Caco-2 (cell line): ENCODE measurements at regions not wholly inside any gene's neighbourhood (a gene's known extent, or its start where the extent isn't known, plus 50 kb on each side); places are given as distances from the start of the nearest gene placed in this dataset.

Experiments used
- BruUV-seq: library from RNA; stranded (reverse); fragments of 400-500 nt; replicated peaks from 2 replicates; lab custom pipeline; 2021; lab: Mats Ljungman, UMichigan
- CTCF ChIA-PET: fragments of 300-600 bp; sonication (Branson Sonifier 250); formaldehyde crosslinking; loops from one replicate; lab custom pipeline; 2022; ENCODE audit warnings: antibody characterized with exemption; lab: Charles Lee
- POLR2A ChIA-PET: fragments of 300-600 bp; sonication (Branson Sonifier 250); formaldehyde crosslinking; loops from one replicate; lab custom pipeline; 2022; ENCODE audit warnings: antibody characterized with exemption; lab: Charles Lee
- DNase-seq, 2 experiments: peaks; one replicate each; pipeline versions ENCODE4 v3.0.0 to v3.0.0-alpha.2; 2020 to 2022
- H3K27me3 ChIP-seq: replicated peaks from 2 replicates; pipeline ENCODE4 v1.6.0; 2011; ENCODE audit warnings: low read length; ENCODE audit not compliant: control insufficient read depth, insufficient read depth
- H3K36me3 ChIP-seq: 2 replicates; pipeline ENCODE4 v1.5.1; 2011; ENCODE audit warnings: low read length; ENCODE audit not compliant: control insufficient read depth, insufficient read depth
- H3K4me1 ChIP-seq: fragments of 250-450 bp; sonication (Bioruptor Pico); 2 replicates; pipeline ENCODE4 v1.5.1; 2020; ENCODE audit warnings: mild to moderate bottlenecking
- H3K4me3 ChIP-seq: 2 replicates; pipeline ENCODE4 v1.5.1; 2011; ENCODE audit warnings: low read depth, mild to moderate bottlenecking, control low read depth, low read length
- H3K9me3 ChIP-seq: fragments of 250-450 bp; sonication (Bioruptor Pico); 2 replicates; pipeline ENCODE4 v1.5.1; 2020; ENCODE audit warnings: mild to moderate bottlenecking, moderate library complexity
- H3K27ac Mint-ChIP-seq: one replicate; pipeline ENCODE4 v1.8.0; 2022; ENCODE audit warnings: mixed read lengths; ENCODE audit not compliant: unreplicated experiment
- H3K27me3 Mint-ChIP-seq: one replicate; pipeline ENCODE4 v1.8.0; 2022; ENCODE audit warnings: mixed read lengths; ENCODE audit not compliant: insufficient read depth, unreplicated experiment
- H3K36me3 Mint-ChIP-seq: one replicate; pipeline ENCODE4 v1.8.0; 2022; ENCODE audit warnings: mild to moderate bottlenecking, mixed read lengths; ENCODE audit not compliant: insufficient read depth, unreplicated experiment
- H3K4me1 Mint-ChIP-seq: one replicate; pipeline ENCODE4 v1.8.0; 2022; ENCODE audit warnings: low read depth, mixed read lengths; ENCODE audit not compliant: unreplicated experiment
- H3K4me3 Mint-ChIP-seq: one replicate; pipeline ENCODE4 v1.8.0; 2022; ENCODE audit warnings: mild to moderate bottlenecking, moderate library complexity, mixed read lengths; ENCODE audit not compliant: unreplicated experiment
- H3K9me3 Mint-ChIP-seq: one replicate; pipeline ENCODE4 v1.8.0; 2022; ENCODE audit warnings: mixed read lengths; ENCODE audit not compliant: unreplicated experiment
- CTCF ChIP-seq, 2 experiments: fragments of 200-600 bp in 1 of 2; IDR thresholded peaks; 1 replicate in 1 of 2; 2 replicates in 1 of 2; pipeline versions ENCODE4 v1.5.1 to v1.8.0; 2011 to 2022; ENCODE audit warnings: antibody characterized with exemption in 1 of 2, control low read depth in 1 of 2, inconsistent platforms in 1 of 2, low read depth in 1 of 2, low read length in 1 of 2, mild to moderate bottlenecking in 1 of 2, moderate library complexity in 1 of 2; ENCODE audit not compliant: insufficient read depth in 1 of 2, severe bottlenecking in 1 of 2, unreplicated experiment in 1 of 2
- intact Hi-C: fragments of 100-400 bp; cut with micrococcal nuclease; formaldehyde crosslinking; loops from one replicate; pipeline ENCODE4 v1.10.0; 2022; ENCODE audit not compliant: unreplicated experiment

DNA sequence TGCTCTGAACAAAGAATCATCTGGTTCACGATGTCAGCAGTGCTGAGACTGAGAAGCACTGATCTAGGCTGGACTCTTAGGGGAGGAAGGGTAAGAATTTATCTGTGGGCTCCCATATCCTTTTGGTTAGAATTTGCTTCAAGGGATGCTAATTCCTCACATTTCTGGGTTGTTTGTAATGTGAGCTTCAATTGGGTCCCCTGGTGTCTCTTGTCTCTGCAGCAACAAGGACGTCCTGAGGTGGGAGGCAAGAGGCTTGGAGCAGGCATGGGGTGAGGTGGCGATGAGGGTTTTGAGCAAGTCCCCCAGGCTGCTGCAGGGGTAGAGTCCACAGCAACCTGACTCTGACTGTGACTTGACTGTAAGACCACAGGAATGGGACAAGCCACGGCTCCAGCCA, 213.8 kb upstream of the NLRP1 start:
- H3K9me3 Mint-ChIP-seq, result no peaks in the 10 kb centered on the region
- POLR2A ChIA-PET, result no interaction called here
- no peak overlapping the region for H3K4me3 Mint-ChIP-seq
- H3K27ac Mint-ChIP-seq, result no peak overlapping the region
- TF ChIP-seq CTCF (IDR thresholded peaks at IDR 0.05; ENCODE audit: insufficient read depth in 1 of 2, low read depth in 1 of 2, low read length in 1 of 2, severe bottlenecking in 1 of 2, unreplicated experiment in 1 of 2), result no peak
- DNase-seq, result no peak
- H3K4me3 ChIP-seq, result no peak overlapping the region
- CTCF ChIA-PET, result no interaction called here
- H3K4me1 Mint-ChIP-seq, result no peaks in the 10 kb centered on the region
- no peaks in the 10 kb centered on the region for H3K4me1 ChIP-seq
- BruUV-seq, result no TSS peak
- no peaks in the 10 kb centered on the region for H3K36me3 ChIP-seq
- H3K27me3 ChIP-seq, result no peaks in the 10 kb centered on the region
- H3K36me3 Mint-ChIP-seq, result no peaks in the 10 kb centered on the region
- intact Hi-C loops, result no loop called here
- H3K9me3 ChIP-seq, result no peaks in the 10 kb centered on the region
- H3K27me3 Mint-ChIP-seq, result peaks cover 3% of the 10 kb centered on the region

DNA sequence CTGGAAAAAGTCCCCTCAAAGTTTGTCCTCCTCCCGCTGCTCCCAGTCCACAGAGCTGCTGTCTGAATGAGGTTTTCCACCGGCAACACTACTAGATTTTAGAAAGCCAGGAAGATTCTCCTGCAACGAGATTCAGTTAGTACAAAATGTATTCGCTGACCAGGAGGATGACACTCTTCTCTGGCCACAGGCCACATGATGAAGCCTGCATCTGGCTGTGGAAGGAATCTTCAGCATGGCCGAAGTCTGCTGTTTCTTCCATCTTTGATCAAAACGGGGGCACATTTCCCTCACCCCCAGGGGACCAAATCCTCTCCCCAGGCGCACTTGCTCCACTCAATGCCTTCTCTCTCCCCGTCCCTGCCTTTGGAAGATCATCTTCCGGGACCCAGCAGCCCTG, 215.8 kb upstream of the NLRP1 start:
- Histone ChIP-seq H3K9me3 (no peaks in the 10 kb centered on the region), H3K36me3 (no peaks in the 10 kb centered on the region), H3K4me1 (no peaks in the 10 kb centered on the region), H3K4me3 (no peak overlapping the region), H3K27me3 (no peaks in the 10 kb centered on the region)
- ChIA-PET CTCF (no interaction called here), POLR2A (no interaction called here)
- no TSS peak for BruUV-seq
- Mint-ChIP-seq H3K27me3 (peaks cover 3% of the 10 kb centered on the region), H3K36me3 (no peaks in the 10 kb centered on the region), H3K27ac (no peak overlapping the region), H3K4me3 (no peak overlapping the region), H3K4me1 (no peaks in the 10 kb centered on the region), H3K9me3 (no peaks in the 10 kb centered on the region)
- intact Hi-C loops, result no loop called here
- no peak for TF ChIP-seq CTCF (IDR thresholded peaks at IDR 0.05; ENCODE audit: insufficient read depth in 1 of 2, low read depth in 1 of 2, low read length in 1 of 2, severe bottlenecking in 1 of 2, unreplicated experiment in 1 of 2)
- no peak for DNase-seq

DNA sequence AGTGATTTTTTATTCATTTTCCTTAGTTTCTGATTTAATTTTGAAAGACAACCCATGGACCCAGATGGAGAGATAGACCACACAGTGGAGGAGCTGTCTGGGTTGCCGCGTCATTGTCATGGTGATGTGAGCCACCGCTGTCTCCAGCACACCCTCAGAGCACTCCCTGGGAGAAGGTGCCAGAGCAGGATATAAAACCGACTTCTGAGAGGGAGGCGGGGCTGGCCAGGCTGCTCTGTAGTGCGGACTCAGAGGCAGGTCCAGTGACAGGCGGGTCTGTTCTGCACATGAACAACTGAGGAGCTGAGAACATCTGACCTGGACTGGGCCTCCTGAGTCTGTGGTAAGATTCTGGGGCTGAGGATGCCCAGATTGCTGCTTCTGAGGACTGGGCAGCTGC, 216.3 kb upstream of the NLRP1 start:
- intact Hi-C loops, result no loop called here
- Mint-ChIP-seq H3K4me1 (no peaks in the 10 kb centered on the region), H3K9me3 (no peaks in the 10 kb centered on the region), H3K36me3 (no peaks in the 10 kb centered on the region), H3K27ac (no peak overlapping the region), H3K4me3 (no peak overlapping the region), H3K27me3 (peaks cover 3% of the 10 kb centered on the region)
- Histone ChIP-seq H3K9me3 (no peaks in the 10 kb centered on the region), H3K4me3 (no peak overlapping the region), H3K4me1 (no peaks in the 10 kb centered on the region), H3K36me3 (no peaks in the 10 kb centered on the region), H3K27me3 (no peaks in the 10 kb centered on the region)
- no peak for TF ChIP-seq CTCF (IDR thresholded peaks at IDR 0.05; ENCODE audit: insufficient read depth in 1 of 2, low read depth in 1 of 2, low read length in 1 of 2, severe bottlenecking in 1 of 2, unreplicated experiment in 1 of 2)
- BruUV-seq, result no TSS peak
- ChIA-PET POLR2A (no interaction called here), CTCF (no interaction called here)
- no peak for DNase-seq
